ENCODE measurements at regions not wholly inside any gene's neighbourhood (a gene's known extent, or its start where the extent isn't known, plus 50 kb on each side); places are given as distances from the start of the nearest gene placed in this dataset.

DNA sequence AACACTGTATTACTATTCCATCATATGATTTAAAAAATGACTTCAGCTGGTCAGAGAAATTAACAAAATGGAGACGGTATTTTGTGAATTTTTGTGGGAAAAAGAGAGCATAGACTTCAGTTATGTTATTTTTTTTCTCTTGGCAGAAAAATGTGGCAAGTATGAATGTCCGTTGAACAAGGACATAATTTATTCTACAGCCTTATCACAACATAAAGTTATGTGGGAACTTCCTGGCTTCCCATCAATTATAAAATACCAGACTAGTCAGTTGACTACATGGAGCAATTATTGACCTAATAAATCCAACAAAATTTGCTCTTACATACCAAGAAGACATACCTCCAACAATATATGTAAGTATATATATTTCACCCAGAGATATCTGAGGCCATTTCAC is 88.6 kb upstream of the PPP1R3A start:
- TF ChIP-seq RAD21 (IDR thresholded peaks at IDR 0.05; ENCODE audit: low read depth): no peak
- no peak for TF ChIP-seq EZH2 (IDR thresholded peaks at IDR 0.05)
- TF ChIP-seq, protein P1, sequence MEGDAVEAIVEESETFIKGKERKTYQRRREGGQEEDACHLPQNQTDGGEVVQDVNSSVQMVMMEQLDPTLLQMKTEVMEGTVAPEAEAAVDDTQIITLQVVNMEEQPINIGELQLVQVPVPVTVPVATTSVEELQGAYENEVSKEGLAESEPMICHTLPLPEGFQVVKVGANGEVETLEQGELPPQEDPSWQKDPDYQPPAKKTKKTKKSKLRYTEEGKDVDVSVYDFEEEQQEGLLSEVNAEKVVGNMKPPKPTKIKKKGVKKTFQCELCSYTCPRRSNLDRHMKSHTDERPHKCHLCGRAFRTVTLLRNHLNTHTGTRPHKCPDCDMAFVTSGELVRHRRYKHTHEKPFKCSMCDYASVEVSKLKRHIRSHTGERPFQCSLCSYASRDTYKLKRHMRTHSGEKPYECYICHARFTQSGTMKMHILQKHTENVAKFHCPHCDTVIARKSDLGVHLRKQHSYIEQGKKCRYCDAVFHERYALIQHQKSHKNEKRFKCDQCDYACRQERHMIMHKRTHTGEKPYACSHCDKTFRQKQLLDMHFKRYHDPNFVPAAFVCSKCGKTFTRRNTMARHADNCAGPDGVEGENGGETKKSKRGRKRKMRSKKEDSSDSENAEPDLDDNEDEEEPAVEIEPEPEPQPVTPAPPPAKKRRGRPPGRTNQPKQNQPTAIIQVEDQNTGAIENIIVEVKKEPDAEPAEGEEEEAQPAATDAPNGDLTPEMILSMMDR (IDR thresholded peaks at IDR 0.05 in 2 of 3, conservative IDR thresholded peaks at IDR 0.05 in 1 of 3; ENCODE audit: borderline replicate concordance in 1 of 3, insufficient read depth in 1 of 3, low read depth in 2 of 3, low read length in 2 of 3): no peak
- TF ChIP-seq POLR2AphosphoS5 (IDR thresholded peaks at IDR 0.05; ENCODE audit: low read depth, low read length): no peak
- no peak for TF ChIP-seq ELF1 (IDR thresholded peaks at IDR 0.05; ENCODE audit: borderline replicate concordance, low read depth)
- TF ChIP-seq TCF7L2 (IDR thresholded peaks at IDR 0.05; ENCODE audit: borderline replicate concordance, extremely low read depth, insufficient read depth, insufficient read length): no peak
- TF ChIP-seq SP1 (IDR thresholded peaks at IDR 0.05; ENCODE audit: low read depth): no peak
- no peak for TF ChIP-seq JUND (IDR thresholded peaks at IDR 0.05)
- TF ChIP-seq POLR2A (IDR thresholded peaks at IDR 0.05; ENCODE audit: borderline replicate concordance, extremely low read depth, insufficient read depth, insufficient read length): no peak
- TF ChIP-seq, protein P2, sequence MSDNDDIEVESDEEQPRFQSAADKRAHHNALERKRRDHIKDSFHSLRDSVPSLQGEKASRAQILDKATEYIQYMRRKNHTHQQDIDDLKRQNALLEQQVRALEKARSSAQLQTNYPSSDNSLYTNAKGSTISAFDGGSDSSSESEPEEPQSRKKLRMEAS (IDR thresholded peaks at IDR 0.05): no peak

Measured in HCT116 (cell line).